Sigmoid colon (tissue), 6 donors: ENCODE measurements at regions not wholly inside any gene's neighbourhood (a gene's known extent, or its start where the extent isn't known, plus 50 kb on each side); places are given as distances from the start of the nearest gene placed in this dataset.

ENCODE experiments used
- DNase-seq: peaks from one replicate; pipeline ENCODE4 v3.0.0-alpha.2; 2019
- H3K27ac ChIP-seq, 4 donors: fragments of 200-600 bp; sonication (generic); one replicate each; pipeline ENCODE4 v1.5.1; 2016 to 2019; ENCODE audit warnings: mild to moderate bottlenecking in 1 of 4
- H3K27me3 ChIP-seq, 3 donors: fragments of 200-600 bp; sonication (generic); one replicate each; pipeline ENCODE4 v1.5.1; 2019; ENCODE audit warnings: mild to moderate bottlenecking in 1 of 3
- H3K36me3 ChIP-seq, 4 donors: fragments of 200-600 bp; sonication (generic); one replicate each; pipeline ENCODE4 v1.5.1; 2016 to 2019
- H3K4me1 ChIP-seq, 4 donors: fragments of 200-600 bp; sonication (generic); one replicate each; pipeline ENCODE4 v1.5.1; 2017 to 2019
- H3K4me3 ChIP-seq, 4 donors: fragments of 200-600 bp; sonication (generic); one replicate each; pipeline ENCODE4 v1.5.1; 2017 to 2019; ENCODE audit warnings: mild to moderate bottlenecking in 2 of 4, moderate library complexity in 1 of 4
- H3K9me3 ChIP-seq, 4 donors: fragments of 200-600 bp in 3 of 4; sonication (generic) in 3 of 4; one replicate each; pipeline versions ENCODE4 v1.5.1 to v1.6.1; 2013 to 2019
- CTCF ChIP-seq, 4 experiments: fragments of 450-650 bp in 3 of 4; fragments of 200-600 bp in 1 of 4; IDR thresholded peaks; one replicate each; pipeline ENCODE4 v1.5.1; 2016 to 2019; ENCODE audit warnings: antibody characterized with exemption in 4 of 4, mild to moderate bottlenecking in 3 of 4, moderate library complexity in 2 of 4
- EP300 ChIP-seq, 4 donors: sonication (generic); formaldehyde crosslinking; IDR thresholded peaks; one replicate each; pipeline ENCODE4 v1.6.1; 2017; ENCODE audit warnings: antibody characterized with exemption in 4 of 4
- POLR2A ChIP-seq, 2 donors: fragments of 450-650 bp; IDR thresholded peaks; one replicate each; pipeline ENCODE4 v1.6.1; 2016; ENCODE audit warnings: antibody characterized with exemption in 2 of 2, mild to moderate bottlenecking in 2 of 2, moderate library complexity in 2 of 2
- POLR2AphosphoS5 ChIP-seq, 4 donors: sonication (generic); formaldehyde crosslinking; IDR thresholded peaks; one replicate each; pipeline ENCODE4 v1.6.1; 2017; ENCODE audit warnings: antibody characterized with exemption in 4 of 4
- WGBS, 2 donors: extraction: QIAGEN DNeasy Blood & Tissue Kit; methylation state at CpG; one replicate each; pipeline ENCODE4 v1.1.7; 2013; 5-methylcytosine and 5-hydroxymethylcytosine counted together
- intact Hi-C: fragments of 100-400 bp; cut with DNase I; formaldehyde crosslinking; loops from one replicate; pipeline ENCODE4 v1.15.1; 2023
- donor health status: healthy with polysubstance abuse.
- donor health status: healthy.

GRCh38 chr1:168811176-168811575, 82.2 kb upstream of the DPT start:
- no peaks in the 10 kb centered on the region for H3K4me1 ChIP-seq
- H3K27ac ChIP-seq: no peak overlapping the region
- no peaks in the 10 kb centered on the region for H3K36me3 ChIP-seq
- 89 to 95% methylated on average over 3 of the region's 3 CpGs for WGBS, 2 donors
- no peak overlapping the region for H3K4me3 ChIP-seq
- intact Hi-C loops: no loop called here
- H3K27me3 ChIP-seq: no peaks in the 10 kb centered on the region
- no peaks in the 10 kb centered on the region for H3K9me3 ChIP-seq
- no peak for DNase-seq
- TF ChIP-seq POLR2A (IDR thresholded peaks at IDR 0.05) (no peak), EP300 (IDR thresholded peaks at IDR 0.05) (no peak), POLR2AphosphoS5 (IDR thresholded peaks at IDR 0.05) (no peak), CTCF (IDR thresholded peaks at IDR 0.05) (no peak)

- intact Hi-C loops: no loop called here
- no peak for TF ChIP-seq POLR2AphosphoS5 (IDR thresholded peaks at IDR 0.05)
- no peak for TF ChIP-seq POLR2A (IDR thresholded peaks at IDR 0.05)
- TF ChIP-seq EP300 (IDR thresholded peaks at IDR 0.05): no peak
- no peak for TF ChIP-seq CTCF (IDR thresholded peaks at IDR 0.05)
- H3K4me3 ChIP-seq: no peak overlapping the region
- no peaks in the 10 kb centered on the region for H3K9me3 ChIP-seq
- no peaks in the 10 kb centered on the region for H3K36me3 ChIP-seq
- H3K27ac ChIP-seq: no peak overlapping the region
- no peaks in the 10 kb centered on the region for H3K4me1 ChIP-seq
- H3K27me3 ChIP-seq: no peaks in the 10 kb centered on the region
- 92 to 93% methylated on average over 3 of the region's 3 CpGs for WGBS, 2 donors
- DNase-seq: no peak
Measured at GRCh38 chr1:168819668-168820067, 90.7 kb upstream of the DPT start.

- TF ChIP-seq POLR2A (IDR thresholded peaks at IDR 0.05): no peak
- TF ChIP-seq EP300 (IDR thresholded peaks at IDR 0.05): no peak
- no peak for TF ChIP-seq POLR2AphosphoS5 (IDR thresholded peaks at IDR 0.05)
- no peak for TF ChIP-seq CTCF (IDR thresholded peaks at IDR 0.05)
- intact Hi-C loops: no loop called here
- Histone ChIP-seq H3K4me1 (peaks cover 0 to 1% (median 0%) of the 10 kb centered on the region in 4 donors), H3K27ac (no peak overlapping the region), H3K36me3 (no peaks in the 10 kb centered on the region), H3K9me3 (no peaks in the 10 kb centered on the region), H3K27me3 (no peaks in the 10 kb centered on the region), H3K4me3 (no peak overlapping the region)
- DNase-seq: no peak
- 51 to 62% methylated on average over 2 of the region's 2 CpGs for WGBS, 2 donors
Measured at GRCh38 chr1:168821434-168821833, 92.4 kb upstream of the DPT start.

GRCh38 chr1:168822911-168823310, 93.9 kb upstream of the DPT start:
- no peak for DNase-seq
- Histone ChIP-seq H3K4me3 (no peak overlapping the region), H3K4me1 (peaks cover 0 to 12% (median 4%) of the 10 kb centered on the region in 4 donors), H3K36me3 (no peaks in the 10 kb centered on the region), H3K27me3 (no peaks in the 10 kb centered on the region), H3K27ac (no peak overlapping the region), H3K9me3 (no peaks in the 10 kb centered on the region)
- TF ChIP-seq POLR2AphosphoS5 (IDR thresholded peaks at IDR 0.05) (no peak), EP300 (IDR thresholded peaks at IDR 0.05) (no peak), POLR2A (IDR thresholded peaks at IDR 0.05) (no peak), CTCF (IDR thresholded peaks at IDR 0.05) (no peak)
- intact Hi-C loops: no loop called here
- WGBS, 2 donors: 84 to 91% methylated on average over 2 of the region's 2 CpGs

- DNase-seq: no peak
- Histone ChIP-seq H3K27ac (no peak overlapping the region), H3K4me3 (no peak overlapping the region), H3K36me3 (no peaks in the 10 kb centered on the region), H3K9me3 (no peaks in the 10 kb centered on the region), H3K27me3 (no peaks in the 10 kb centered on the region), H3K4me1 (peaks cover 0 to 14% (median 4%) of the 10 kb centered on the region in 4 donors)
- WGBS, 2 donors: 93 to 94% methylated on average over 4 of the region's 4 CpGs
- intact Hi-C loops: no loop called here
- TF ChIP-seq CTCF (IDR thresholded peaks at IDR 0.05): no peak
- no peak for TF ChIP-seq POLR2A (IDR thresholded peaks at IDR 0.05)
- no peak for TF ChIP-seq POLR2AphosphoS5 (IDR thresholded peaks at IDR 0.05)
Measured at GRCh38 chr1:168823988-168824387, 95.0 kb upstream of the DPT start.
